ENCODE measurements at regions not wholly inside any gene's neighbourhood (a gene's known extent, or its start where the extent isn't known, plus 50 kb on each side); places are given as distances from the start of the nearest gene placed in this dataset.
"Not testable (repeated sequence)": the region's sequence is repeated elsewhere in the genome, so short reads cannot be mapped to it uniquely, and the experiment has no call there.

DNA sequence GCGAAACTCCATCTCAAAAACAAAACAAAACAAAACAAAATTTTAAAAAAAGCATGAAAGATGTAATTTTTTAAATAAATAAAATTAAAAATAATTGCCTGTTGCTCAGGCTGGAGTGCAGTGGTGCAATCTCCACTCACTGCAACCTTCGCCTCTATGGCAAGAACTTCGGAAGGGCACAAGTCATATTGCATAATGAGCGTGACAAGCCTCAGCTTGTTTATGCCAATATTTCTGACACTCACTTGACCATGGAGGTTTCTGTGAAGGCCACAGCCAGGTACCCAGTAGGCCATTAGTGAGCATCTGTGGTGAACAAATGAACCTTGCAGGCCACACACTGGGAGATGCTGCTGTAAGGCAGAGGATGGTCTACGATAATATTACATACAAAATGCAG, 106.1 kb upstream of the KMT2C start:
- no peak for DNase-seq (ENCODE audit: low spot score)

- DNase-seq (ENCODE audit: low spot score), result not testable (repeated sequence)
Observed at GRCh38 chr7:152539190-152539495, 103.3 kb upstream of the KMT2C start.

DNA sequence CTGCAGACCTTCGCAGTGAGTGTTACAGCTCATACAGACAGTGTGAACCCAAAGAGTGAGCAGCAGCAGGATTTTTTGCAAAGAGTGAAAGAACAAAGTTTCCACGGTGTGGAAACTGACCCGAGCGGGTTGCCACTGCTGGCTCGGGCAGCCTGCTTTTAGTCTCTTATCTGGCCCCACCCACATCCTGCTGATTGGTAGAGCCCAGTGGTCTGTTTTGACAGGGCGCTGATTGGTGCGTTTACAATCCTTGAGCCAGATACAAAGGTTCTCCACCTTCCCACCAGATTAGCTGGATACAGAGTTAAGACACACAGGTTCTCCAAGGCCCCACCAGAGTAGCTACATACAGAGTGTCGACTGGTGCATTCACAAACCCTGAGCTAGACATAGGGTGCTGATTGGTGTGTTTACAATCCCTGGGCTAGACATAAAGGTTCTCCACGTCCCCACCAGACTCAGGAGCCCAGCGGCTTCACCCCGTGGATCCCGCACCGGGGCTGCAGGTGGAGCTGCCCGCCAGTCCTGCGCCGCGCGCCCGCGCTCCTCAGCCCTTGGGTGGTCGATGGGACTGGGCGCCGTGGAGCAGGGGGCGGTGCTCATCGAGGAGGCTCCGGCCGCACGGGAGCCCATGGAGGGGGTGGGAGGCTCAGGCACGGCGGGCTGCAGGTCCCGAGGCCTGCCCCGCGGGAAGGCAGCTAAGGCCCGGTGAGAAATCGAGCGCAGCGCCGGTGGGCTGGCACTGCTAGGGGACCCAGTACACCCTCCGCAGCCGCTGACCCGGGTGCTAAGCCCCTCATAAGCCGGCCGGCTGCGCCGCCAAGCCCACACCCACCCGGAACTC, 102.8 kb upstream of the KMT2C start:
- not testable (repeated sequence) for DNase-seq (ENCODE audit: low spot score)

- no peak for DNase-seq (ENCODE audit: low spot score)
Observed at GRCh38 chr7:152537639-152538038, 101.8 kb upstream of the KMT2C start.

DNA sequence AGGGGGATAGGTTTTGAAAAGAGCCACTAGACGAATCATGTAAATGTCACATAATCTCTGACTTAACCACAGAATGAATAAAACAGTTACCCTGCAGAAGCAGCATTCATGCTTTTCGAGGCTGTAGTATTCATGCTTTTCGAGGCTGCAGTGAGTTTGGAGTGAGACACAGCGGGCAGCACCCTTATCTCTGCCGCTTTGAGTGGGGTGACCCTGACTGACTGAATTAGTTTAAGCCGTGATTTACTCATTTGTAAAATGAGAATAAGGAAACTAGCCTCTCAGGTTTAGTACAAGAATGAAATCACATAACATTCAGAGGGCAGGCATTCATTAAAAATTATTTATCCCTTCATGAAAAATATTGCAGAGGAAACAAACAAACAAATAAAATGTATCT, 92.8 kb upstream of the KMT2C start:
- no peak for DNase-seq (ENCODE audit: low spot score)

DNA sequence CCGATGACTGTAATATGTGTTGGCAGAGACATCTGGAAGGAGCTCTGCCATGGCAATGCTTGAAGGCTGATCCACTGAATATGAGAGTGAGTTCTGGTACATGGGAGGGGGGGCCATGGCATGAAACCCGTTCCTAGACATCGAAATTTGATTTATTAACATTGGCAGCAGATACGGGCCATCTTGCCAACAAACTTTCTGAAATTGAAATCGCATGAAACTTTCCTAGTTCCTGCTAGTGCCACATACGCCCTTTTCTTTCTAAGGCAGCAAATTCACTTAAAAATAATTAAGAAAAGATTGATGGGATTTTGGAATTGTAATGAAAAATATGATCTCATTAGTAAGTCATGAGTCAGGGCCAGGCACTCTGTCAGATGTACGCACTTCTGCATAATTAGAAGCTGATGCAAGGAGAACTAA, 91.8 kb upstream of the KMT2C start:
- DNase-seq (ENCODE audit: low spot score), result peak; percentile 36

DNA sequence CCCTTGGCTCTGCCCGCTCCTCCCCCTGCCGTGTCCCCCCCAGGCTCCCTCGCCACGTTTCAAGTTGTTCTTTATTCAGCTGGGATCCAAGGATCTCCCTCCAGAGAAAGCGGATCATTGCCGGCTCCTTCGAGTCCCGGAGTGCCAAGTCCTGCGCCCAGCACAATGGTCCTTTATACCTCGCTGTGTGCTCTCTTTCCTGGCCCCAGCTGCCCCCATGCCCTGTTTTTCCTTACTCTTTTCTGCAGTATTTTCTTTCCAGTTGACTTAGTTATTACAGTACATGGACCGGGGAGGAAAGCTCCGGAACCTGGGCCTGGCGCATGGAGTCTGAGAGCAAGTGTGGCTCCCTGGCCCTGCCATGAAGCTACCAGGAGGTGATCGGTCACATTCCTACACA, 88.1 kb upstream of the KMT2C start:
- no peak for DNase-seq (ENCODE audit: low spot score)

DNA sequence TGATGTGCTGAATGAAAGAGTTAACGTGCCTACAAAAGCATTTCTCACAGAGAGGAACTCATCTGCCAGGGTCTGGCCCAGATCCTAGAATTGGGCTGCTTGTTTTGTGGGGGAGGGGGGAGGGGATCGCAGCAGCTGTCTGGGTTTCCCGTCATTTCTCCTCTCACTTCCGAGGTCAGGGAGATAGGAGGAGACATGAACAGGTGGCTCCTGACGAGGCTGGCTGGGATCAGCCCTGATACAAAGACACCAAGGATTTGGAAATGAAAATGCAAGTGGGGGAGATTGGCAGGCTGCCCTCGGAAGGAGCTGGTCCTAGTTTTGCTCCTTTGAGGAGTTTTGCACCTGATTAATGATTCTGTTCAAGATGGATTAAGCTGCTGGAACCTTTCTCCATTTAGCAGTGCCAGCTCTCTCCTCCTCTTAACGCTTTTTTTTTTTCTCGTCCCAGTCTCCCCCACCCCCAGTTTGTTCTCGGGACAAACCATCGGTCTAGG, 86.8 kb upstream of the KMT2C start:
- DNase-seq (ENCODE audit: low spot score), result peak; percentile 41

DNA sequence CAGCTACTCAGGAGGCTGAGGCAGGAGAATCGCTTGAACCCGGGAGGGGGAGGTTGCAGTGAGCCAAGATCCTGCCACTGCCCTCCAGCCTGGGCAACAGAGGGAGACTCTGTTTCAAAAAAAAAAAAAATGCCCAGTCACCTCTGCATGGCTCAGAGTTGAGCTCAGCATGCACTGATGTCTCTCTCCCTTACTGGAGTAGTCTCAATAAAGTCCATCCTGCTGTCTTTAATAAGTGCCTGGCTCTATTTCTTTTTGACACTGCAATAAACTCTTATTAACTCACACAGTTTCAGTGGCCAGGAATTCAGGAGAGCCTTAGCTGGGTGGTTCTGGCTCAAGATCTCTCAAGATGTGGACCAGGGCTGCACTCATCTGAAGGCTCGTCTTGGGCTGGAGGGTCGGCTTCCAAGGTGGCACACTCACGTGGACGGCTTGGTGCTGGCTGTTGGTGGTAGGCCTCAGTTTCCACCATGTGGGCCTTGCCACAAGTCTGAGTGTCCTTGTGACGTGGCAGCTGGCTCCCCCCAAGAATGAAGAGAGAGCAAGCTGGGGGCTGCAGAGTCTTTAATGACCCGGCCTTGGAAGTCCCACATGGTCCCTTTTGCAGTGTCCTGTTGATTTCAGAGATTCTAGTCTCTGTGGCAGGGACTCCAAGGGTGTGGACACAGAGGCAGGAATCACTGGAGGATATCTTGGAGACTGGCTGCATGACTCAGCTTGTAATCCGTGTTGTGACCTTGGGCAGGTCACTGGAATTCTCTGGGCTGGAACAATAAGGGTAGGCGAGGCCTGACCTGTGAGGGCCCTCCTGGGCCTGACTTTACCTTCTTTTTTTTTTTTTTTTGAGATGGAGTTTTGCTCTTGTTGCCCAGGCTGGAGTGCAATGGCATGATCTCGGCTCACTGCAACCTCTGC, 85.9 kb upstream of the KMT2C start:
- no peak for DNase-seq (ENCODE audit: low spot score)

GRCh38 chr7:152520861-152521302, 85.1 kb upstream of the KMT2C start:
- no peak for DNase-seq (ENCODE audit: low spot score)

DNA sequence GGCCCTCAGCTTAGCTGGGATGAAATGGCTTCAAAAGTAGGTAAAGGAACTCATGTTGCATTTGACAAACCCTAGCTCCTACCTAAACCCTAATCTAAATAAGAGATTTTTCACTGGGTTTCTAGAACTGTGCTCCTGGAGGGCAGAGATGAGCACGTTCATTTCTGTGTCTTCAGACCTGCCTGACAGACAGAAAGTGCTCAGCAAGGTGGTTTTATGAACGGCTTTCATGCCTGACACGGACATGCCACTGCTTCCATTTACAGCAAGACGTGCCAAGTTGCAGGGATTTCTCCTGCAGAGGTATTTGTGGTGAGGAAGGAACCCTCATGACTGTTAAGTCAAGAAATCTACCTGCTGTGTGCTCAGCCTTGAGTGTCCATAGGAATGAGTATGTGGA, 83.5 kb upstream of the KMT2C start:
- no peak for DNase-seq (ENCODE audit: low spot score)

DNA sequence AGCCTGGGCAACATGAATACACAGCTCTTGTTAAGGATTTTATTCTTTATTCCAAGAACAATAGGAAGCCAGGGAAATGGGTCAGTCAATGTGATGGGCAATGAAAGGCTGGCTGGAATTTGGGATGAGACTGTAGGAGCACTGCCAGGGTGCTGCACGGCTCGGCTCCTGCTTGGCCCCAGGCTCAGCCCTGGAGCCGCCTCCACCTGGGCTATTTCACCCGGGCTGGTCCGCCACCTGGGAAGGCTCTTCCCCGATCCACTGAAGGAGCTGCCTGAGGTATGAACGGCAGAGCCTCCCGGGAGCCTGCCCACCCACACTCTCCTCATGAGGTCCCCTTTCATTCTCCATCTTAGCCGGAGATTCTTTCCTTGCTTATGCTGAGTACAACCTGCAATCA, 80.4 kb upstream of the KMT2C start:
- DNase-seq (ENCODE audit: low spot score), result no peak

DNA sequence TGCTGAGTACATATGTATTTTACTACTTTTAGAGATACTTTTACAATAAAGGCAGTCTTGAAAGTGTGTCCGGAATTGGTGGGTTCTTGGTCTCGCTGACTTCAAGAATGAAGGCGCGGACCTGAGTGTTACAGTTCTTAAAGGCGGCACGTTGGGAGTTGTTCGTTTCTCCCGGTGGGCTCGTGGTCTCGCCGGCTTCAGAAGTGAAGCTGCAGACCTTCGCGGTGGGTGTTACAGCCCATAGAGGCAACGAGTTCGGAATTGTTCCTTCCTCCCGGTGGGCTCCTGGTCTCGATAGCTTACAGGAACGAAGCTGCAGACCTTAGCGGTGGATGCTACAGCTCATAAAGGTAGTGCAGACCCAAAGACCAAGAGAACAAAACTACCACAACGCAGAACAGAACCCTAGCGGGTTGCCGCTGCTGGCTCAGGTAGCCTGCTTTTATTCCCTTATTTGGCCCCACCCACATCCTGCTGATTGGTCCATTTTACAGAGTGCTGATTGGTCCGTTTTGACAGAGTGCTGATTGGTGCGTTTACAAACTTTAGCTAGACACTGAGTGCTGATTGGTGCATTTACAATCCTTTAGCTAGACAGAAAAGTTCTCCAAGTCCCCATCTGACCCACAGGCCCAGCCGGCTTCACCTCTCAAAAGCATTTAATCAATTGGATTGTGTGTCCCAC, 79.6 kb upstream of the KMT2C start:
- not testable (repeated sequence) for DNase-seq (ENCODE audit: low spot score)

DNA sequence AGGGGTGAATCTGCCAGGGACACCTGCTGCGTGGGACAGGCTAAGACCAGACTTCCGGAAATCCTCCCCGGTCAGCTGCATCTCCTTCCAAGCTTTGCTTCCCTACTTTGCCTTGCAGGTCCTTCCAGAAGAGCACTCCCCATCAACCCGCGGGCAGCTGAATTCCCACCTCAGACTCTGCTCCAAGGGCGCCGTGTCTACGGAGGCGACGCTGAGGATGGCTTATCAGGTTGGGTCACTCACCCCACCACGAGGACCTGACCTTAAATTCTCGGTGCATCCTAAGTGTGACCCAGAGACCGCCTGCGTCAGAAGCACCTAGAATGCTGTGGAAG, 78.9 kb upstream of the KMT2C start:
- no peak for DNase-seq (ENCODE audit: low spot score)

DNA sequence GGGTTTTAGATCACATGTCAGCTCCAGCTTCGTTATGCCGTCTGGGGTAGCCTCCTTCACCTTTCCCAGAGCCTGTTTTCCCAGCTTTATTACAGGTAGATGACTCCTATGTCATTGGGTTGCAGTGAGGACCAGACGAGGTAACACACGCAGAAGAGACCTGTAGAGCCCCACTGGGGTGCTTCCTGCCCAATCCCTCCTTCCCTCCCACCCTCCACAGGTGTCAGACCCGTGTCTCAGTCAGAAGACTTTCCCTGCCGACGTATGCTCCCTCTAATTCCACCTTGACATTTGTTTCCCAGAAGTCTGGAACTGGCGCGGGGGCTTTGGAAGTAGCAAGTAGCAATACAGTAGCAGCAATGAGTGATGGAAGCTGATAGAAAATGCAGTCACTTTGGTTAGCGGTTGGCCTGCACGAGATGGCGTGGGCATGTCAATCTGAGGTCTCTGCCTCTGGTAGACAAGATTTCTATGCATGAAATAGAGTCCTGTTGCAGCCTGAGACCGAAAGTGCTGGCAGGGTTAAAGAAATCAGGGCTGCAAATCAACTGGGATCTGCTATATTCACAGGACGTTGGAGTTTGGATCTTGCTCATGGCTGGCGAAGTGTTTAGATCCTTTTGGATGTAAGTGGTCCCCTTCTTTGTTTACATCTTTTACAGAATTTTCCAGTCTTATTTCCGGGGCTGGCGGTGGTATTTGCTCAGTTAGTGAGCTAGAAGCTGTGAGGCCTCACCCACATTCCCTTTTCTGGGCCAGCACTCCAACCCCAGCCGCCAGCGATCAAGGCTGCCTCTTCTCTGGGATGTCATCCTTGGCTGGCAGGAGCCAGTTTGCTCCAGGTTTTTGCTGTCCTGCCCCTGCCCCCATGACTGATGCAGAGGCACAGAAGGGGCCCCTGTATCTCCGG, 78.3 kb upstream of the KMT2C start:
- no peak for DNase-seq (ENCODE audit: low spot score)

GRCh38 chr7:152512706-152513105, 76.9 kb upstream of the KMT2C start:
- no peak for DNase-seq (ENCODE audit: low spot score)

- DNase-seq (ENCODE audit: low spot score), result no peak
Observed at GRCh38 chr7:152511736-152512135, 75.9 kb upstream of the KMT2C start.

- DNase-seq (ENCODE audit: low spot score), result no peak
Observed at GRCh38 chr7:152508701-152509100, 72.9 kb upstream of the KMT2C start.

- DNase-seq (ENCODE audit: low spot score), result no peak
Observed at GRCh38 chr7:152505606-152506005, 69.8 kb upstream of the KMT2C start.

DNA sequence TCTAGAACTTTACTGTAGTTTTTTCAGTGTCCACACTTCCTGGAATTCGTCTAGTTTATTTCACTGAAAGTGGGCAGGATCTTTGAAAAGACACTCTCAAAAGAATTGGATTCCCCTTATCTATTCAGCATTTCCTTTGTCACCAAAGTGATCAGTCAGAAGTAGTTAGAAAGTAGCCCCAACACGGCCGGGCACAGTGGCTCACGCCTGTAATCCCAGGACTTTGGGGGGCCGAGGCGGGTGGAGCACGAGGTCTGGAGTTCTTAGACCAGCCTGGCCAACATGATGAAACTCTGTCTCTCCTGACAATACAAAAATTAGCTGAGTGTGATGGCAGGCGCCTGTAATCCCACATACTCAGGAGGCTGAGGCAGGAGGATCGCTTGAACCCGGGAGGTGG, 69.0 kb upstream of the KMT2C start:
- DNase-seq (ENCODE audit: low spot score), result no peak

DNA sequence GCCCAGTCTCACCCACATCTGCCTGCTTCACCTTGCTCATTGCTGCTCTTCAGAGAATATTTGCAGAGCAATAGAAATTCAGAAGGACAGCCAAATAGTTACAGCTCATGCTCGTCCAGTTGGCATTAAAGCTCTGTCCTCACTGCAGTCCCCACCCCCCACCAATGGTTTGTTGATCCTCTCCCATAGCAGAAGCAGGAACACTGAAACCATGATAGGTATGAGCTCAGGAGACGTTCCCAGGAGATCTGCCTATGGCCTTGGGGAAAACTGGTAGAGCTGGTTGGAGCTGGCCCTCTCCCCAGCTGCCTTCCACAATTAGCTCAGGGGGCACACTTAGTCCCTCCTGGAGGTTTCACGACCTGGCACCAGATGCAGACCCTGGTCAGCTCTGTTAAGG, 68.6 kb upstream of the KMT2C start:
- DNase-seq (ENCODE audit: low spot score), result no peak
